Activated T-cell treated with anti-CD3 and anti-CD28 coated beads for 1 hour (primary cell): ENCODE measurements at regions not wholly inside any gene's neighbourhood (a gene's known extent, or its start where the extent isn't known, plus 50 kb on each side); places are given as distances from the start of the nearest gene placed in this dataset.

Experiments used
- DNase-seq: peaks from one replicate; pipeline ENCODE4 v3.0.0-alpha.2; 2020; ENCODE audit warnings: low read depth

DNA sequence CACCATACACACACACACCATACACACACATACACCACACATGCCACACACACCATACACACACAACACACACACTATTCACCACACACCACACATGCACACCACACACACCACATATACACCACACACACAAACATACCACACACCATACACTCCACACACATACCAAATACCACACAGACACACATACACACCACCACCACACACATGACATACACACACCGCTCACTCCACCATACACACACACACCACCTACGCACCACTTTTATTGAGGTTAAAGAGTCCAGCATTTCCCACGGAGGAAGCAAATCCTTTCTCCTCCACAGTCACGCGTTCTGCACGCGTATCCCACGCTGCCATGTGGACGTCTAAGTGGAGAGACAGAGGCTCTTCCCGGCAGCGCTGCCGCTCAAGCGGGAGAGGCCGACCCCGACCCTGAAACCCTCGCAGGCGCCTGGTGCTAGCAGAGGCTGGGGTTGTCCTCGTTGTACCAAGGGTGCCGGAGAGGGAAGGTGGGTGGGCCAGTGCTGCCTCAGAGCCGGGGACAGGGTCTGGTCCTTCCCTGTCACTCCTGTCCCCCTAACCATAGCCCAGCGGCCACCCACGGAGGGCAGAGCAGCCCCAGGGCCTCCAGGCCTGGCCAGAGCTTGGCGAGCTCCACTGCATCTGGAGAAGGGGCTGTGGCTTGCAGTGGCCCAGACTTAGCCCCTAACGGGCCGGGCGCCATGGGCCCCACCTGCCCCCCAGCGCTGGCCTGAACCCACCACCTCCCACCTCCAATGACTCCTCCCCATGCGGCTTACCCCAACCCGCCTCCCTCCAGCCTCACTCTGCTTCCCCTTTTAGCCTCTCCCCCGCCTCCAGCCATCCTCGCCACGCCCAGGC, 1495.0 kb downstream of the BRD1 start:
- DNase-seq, result no peak

DNA sequence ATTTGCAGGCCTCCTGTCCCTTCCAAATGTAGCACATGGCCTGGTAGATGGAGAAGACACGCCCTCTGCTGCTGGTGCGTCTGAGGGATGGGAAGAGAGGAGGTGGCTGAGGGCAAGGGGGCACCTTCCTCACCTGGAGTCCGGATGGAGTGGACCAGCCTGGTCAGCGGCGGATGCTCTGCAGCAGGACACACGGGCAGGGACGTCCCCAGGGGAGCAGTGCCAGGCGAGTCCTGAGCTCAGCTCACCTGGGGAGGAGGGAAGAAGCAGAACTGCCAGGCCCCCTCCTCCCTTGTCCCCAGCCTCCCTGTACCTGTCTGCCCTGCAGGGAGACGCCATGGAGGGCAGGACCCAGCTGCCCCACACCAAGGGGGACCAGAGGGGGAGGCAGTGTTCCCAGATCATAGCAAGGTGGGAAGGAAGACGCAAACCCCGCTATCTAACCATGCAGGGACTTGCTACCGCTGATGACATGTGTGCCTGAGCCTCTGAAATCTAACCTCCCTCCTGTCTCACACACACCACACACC, 1495.9 kb downstream of the BRD1 start:
- DNase-seq, result no peak

DNA sequence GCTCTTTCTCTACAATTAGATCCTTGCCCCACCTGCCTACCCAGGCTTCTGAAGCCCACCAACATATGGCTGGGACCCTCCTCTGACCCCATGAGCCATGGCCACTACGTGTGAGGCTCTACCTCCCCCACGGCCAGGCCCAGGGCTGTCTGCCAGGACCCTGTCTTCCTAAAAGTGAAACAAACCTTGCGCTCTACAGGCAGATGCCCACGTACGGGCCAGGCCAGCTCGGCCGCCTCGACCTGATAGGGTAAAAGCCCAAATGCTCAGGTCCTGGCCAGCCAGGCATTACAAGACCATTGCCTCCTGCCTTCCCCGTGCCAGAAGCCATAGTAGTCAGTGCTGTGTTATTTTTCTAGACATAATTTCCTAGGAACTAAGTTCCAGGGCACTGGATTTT, 1496.4 kb downstream of the BRD1 start:
- no peak for DNase-seq

DNA sequence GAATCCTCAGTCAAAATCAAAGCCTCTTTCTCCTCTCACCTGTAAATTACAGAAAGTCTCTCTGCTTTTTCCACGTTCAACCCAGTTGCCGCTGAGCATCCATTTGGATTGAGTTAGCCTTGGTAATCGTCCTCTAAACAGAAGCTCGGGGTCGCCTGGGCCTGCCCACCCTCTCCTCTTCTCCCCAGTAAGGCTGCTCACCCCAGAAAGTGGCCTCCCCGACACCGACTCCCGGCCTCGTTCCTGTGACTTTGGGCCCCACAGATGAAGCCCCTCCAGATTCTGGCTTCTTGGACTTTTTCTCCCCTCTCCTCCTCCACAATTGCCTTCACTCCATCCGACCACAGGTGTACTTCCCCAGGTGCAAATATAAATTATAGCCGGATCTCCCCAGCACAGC, 1500.0 kb downstream of the BRD1 start:
- no peak for DNase-seq

DNA sequence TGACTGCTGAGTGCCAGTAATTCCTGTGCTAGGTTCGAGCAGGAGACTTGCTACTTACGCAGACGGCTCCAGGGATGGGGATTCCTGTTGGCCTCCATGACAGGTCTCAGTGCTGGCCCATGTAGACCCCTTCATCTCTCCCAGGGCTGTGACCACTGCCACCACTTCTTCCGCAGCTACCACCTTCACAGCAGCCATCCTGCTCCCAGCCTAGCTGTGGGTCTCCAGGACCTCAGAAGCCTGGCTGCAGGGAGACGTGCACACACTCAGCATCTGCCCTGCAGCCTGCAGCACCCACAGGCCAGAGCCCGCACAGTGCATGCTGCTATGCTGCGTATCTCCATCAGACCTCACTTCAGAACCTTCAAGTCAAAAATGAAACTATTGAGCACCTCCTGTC, 1503.9 kb downstream of the BRD1 start:
- DNase-seq, result no peak

DNA sequence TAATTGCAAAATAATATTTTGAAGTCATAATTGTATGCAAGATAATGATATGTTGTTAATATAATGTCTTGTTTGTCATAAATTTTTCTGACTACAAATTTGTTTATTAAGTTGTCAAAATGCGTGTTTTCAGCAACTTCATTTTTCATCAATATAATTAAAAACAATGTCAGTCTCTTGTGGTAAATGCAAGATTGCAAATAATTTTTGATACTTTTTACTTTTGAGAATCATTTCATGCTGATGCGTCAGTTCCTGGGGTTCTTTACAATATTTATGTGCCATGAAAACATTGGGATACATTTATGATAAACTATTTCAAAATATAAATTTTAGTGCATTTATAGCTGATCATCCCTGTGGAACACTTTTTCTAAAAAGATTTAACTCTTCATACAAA, 1504.8 kb downstream of the BRD1 start:
- DNase-seq, result no peak

DNA sequence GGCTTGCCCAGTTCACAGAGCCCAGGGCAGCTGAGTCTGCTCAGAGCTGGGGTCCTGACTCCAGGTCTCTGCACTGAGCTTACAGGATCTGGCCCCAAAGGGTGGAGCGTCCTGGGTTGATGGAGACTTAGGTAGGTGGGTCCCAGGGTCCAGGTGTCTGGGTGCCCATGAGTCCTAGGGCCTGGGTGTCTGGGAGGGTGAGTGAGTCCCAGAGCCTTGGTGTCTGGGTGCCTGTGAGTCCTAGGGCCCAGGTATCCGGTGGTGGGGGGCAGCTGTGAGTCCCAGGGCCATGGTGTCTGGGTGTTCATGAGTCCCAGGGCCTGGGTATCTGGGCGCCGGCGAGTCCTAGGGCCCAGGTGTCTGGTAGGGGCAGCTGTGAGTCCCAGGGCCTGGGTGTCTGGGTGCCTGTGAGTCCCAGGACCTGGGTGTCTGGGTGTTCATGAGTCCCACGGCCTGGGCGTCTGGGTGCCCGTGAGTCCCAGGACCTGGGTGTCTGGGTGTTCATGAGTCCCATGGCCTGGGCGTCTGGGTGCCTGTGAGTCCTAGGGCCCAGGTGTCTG, 1505.6 kb downstream of the BRD1 start:
- no peak for DNase-seq

DNA sequence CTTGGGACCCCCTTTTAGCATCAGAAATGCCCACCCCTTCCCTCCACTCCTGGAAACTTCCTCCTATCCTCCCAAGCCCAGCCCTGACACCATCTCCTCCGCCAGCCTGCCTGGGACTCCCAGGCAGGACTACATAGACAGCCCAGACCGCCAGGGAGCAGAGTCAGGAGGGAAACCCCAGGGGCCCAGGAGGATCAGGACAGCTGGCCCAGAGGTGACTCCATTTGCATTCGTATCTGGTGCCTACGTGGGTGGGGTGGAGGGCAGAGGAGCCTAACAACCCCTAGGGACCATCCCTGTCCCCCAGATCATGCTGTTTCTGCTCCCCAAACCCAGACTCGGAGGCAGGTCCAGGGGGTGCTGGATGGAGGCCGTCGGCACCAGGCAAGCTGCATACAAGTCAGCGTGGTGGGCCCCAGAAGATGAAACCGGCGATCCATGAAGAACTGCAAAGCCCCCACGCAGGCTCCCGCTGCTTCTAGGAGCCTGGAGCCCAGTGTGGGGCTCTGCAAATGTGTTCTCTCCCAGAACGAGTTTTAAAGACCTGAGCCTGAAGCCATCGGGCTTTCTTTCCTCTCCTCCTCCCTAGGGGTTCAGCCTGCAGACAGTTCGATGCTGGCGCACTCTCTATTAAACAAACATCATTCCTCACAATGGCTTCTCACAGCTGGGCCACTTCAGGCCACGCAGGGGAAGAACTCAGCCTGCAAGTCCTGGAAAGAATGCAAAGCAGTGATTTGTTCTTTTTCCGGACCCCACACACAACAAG, 1506.8 kb downstream of the BRD1 start:
- no peak for DNase-seq

DNA sequence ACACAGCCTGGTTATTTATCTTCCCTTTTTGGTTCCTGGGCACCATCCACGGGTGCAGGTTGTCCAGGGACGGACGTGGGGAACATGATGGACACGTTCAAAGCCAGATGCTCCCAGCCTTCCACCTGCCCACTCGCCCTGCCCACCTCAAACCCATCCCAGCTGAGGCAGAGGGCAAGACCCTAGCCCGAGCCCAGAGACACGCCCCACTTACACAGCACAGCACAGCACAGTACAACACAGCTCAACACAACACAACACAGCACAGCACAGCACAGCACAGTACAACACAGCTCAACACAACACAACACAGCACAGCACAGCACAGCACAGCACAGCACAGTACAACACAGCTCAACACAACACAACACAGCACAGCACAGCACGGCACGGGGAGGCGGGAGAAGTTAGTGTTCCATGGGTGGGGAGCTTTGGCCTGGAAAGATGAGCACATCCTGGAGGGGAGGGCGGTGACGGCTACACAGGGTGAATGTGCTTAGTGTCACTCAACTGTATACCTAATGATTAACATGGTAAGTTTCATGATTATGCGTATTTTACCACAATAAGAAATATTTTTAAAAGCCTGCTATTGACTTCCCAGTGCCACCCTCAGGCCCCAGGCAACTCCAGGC, 1507.5 kb downstream of the BRD1 start:
- DNase-seq, result no peak

DNA sequence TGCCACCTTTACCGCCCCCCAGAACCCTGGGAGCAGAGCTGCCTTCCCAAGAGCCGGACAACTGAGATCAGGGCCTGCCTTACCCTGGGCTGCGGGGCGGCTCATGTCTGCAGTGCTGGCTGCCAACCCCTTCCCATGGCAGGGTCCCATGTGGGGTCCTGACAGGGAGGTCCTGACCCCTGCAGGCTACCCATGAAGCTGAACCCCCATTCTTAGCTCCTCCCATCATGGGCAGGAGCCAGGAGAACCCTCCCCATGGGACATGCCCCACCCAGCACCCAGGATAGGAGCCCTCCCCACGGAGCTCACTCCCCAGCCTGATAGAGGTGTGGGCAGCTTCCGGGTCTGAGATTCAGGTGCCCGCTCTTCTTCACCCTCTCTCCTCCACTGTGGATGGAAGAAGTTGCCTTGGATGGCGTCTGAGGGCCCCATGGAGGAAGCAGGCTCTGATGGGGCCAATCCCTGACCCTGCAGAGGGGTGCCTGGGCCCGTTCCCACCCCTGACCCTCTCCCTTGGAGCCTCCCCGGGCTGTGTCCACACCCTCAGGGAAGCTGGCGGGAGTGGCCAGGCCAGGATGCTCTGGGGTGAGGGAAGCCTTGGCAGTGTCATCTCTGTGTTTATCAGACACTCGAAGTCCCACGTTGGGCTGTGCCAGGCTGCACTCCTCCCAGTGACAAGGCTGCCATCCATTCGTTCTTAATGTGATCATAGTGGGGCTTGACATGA, 1508.2 kb downstream of the BRD1 start:
- no peak for DNase-seq

DNA sequence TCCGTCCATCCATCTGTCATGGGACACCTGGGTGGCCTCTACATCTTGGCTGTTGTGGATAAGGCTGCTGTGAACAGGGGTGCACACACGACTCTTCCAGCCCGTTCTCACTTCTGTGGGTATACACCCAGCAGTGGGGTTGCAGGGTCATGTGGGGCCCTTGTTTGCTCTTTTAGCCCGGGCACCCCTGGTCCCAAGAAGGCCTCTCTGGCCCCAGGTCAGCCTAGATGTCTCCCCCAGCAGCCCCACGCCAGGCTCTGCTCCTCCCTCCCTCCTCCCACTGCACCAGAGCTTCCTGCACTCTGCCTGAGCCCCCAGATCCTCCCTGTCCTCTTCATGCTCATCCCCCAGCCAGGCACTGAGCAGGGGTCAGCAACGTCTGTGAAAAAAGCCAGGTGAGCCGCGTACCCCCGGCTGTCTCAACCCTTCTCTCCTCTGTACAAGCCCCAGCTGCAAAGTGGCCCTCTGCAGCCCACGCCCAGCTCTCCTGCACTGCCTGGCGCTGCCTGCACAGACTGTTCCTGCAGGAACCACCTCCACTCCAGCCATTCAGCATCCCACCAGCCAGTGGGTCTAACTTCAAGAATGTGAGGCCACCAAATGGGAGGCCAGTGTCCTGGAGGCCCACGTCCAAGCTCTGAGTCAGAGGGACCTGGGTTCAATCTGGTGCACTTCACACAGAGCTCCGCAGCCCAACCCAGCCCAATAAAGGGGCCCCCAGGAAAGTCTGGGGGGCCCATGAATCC, 1508.9 kb downstream of the BRD1 start:
- no peak for DNase-seq

DNA sequence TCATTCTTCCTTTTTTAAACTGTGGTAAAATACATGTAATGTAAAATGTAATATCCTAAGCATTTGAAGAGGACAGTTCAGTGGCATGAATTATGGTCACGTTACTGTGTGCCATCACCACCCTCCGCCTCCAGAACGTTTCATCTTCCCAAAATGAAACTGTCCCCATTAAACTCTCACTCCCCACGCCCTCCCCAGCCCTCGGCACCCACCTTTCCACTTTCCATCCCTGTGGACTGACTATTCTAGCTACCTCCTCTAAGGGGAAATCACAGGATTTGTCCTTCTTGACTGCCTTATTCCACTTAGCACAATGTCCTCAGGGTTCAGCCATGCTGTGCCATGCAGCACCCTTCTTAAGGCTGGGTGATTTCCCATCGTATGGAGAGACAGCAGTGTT, 1509.5 kb downstream of the BRD1 start:
- no peak for DNase-seq

DNA sequence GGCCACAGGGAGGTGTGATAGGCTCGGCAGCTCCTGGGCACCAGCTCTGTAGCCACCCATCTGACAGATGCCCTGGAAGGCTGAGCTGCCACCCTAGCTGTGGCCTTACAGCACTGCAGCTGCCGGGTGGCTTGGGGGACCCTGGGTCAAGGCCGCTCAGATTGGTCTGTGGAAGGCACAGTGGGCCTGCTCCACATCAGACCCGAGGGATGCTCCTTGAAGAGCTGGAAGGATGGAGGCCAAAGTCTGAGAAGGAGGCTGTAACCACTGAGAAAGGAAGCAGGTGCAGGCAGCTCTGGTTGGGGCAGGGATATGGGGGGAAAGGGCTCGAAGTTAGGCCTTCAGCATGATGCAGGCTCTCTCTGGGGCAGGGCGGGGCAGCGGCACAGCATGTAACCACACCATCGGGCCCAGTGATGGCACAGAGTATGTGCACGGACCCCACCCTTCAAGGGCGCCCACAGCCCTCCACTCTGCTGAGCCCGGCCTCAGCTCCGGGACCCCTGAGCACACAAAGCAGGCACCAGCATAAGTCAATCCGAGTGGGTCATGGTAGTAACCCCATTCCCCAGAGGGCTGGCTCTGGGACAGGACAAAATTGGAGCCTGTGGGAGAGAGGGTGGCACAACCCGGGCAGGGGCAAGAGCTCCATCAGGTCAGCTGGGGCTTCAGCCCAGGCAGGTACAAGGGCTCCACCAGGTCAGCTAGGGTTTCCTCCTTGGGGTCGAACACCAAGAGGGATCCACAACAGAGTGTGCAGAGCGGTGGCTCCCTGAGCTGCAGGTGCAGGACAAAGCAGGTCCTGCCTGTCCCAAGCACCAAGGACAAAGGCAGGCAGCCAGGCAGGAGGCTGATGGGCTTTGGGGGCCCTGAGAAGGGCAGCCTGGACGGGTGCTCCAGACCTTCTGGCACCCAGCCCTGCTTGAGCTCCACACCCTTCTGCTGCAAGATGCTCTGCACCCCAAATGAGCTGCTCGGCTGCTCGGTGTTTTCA, 1511.1 kb downstream of the BRD1 start:
- DNase-seq, result no peak

DNA sequence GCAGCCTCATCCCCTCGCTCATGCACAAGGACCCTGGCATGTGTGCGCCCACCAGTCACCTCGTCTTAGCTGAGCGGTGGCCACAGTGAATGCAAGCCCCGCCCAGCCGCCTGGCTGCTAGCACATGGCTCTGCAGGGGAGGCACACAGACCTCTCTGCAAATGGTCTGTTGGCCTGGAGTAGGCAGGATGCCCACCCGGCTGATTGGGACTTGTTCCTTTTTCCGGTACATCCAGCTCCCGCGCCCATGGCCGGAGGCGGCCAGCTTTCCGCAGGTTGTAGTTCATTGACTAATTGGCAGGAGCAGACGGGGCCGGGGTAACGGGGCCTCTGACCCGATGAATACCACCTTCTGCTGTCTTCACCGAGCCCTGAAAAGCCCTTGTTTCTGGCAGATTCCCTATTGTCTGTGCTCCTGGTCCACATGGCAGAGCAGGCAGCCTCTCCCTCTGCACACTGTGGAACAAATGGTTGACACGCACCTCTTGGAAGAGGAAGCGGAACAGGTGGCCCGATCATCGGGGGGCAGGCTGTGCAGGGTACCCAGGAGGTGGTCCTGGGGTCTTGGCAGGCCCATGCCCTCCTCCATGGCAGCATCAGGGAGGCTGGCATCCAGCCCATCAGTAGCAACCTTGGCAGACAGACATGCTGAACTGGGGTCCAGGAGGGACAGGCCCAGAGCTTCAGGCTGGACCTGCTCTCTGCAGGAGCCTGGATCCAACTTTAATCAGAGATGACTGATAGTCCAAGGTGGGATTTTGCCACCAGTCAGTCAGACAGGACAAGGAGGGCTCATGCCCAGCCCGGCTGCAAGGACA, 1512.0 kb downstream of the BRD1 start:
- no peak for DNase-seq

DNA sequence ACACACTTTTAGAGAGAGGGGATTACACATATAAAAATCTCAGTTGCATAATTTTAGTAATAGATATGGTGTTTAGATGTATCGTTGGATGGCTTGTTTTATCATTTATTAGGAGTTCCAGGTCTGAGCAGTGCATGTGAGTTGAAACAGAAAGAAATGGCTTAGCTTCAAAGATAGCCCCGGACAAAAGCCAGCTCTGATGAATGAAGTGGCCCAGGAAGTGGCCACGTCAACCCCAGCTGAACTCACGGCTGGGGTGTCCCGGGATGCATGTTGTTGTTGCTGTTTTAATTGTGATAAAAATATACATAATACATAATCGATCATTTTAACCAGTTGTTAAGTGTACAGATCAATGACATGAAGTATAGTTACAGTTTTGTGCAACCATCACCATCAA, 1513.6 kb downstream of the BRD1 start:
- no peak for DNase-seq

DNA sequence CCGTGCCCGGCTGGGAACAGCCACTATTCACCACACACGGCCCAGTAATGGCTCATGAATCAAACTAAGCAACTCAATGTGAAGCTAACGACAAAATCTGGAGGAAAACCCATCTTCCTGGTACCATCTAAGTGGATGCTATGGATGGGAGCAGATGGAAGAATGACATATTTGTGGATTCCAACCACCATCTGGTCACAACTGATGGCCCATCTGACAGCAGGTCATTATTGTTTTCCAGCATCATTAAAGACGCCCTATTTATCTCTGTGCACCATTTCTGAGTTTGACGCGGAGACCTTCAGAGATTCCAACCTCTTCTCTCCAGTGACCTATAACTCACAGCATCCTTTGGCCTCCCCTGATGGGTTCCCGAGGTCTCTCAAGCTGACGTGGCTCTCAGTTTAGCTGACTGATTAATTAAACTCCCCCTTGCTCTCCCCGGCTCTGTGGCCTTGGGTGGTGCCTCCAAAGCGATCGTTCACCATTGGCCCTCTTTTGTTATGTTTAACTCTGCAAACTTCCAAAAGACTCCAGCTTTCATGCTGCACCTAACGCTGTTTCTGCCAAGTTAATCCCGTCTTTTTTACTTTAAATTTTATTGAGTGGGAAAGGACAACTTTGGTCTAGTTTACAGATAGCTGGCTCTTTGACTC, 1514.4 kb downstream of the BRD1 start:
- no peak for DNase-seq

DNA sequence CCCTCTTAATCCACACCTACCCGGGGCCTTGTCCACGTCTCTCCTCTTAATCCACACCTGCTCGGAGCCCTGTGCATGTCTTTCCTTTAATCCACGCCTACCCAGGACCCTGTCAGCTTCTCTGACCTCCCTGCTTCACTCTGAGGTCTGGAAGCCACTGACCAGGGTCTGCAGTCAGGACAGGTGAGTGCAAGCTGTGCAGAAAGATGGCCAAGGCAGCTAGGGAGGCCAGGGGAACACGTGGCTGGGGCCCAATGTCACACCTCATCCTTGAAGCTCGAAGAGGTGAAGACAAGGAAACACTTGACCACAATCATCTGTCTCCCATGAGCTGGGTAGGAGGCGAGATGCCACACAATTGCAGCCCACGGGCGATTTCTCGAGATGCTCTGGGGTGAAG, 1516.9 kb downstream of the BRD1 start:
- no peak for DNase-seq

DNA sequence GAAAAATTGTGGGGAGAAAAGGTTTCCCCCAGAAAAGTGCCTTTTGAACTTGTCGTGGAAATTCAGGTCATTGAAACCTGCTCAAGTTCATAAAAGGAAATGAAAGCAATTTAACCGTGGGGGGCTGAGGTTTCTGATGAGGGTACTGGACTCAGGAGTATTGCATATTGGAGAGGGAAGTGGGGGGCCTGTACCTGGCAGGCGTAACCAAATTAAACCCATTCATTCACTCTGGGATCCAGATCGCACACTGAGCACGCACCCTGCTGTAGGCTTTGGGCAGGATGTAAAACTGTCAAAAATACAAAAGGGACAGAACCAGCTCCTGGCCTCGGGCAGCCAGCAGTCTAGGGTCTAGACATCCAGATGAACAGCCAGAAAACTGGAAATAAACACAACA, 1517.4 kb downstream of the BRD1 start:
- DNase-seq, result no peak
